ENCODE measurements at regions not wholly inside any gene's neighbourhood (a gene's known extent, or its start where the extent isn't known, plus 50 kb on each side); places are given as distances from the start of the nearest gene placed in this dataset.

- no peak overlapping the region for H3K4me3 ChIP-seq (ENCODE audit: low read depth in 1 of 2, low read length in 2 of 2)
- no peaks in the 10 kb centered on the region for H3K36me3 ChIP-seq (ENCODE audit: control insufficient read depth in 1 of 2, insufficient read depth in 2 of 2, low read length in 2 of 2)
- no peaks in the 10 kb centered on the region for H3K27me3 ChIP-seq (ENCODE audit: low read depth, low read length)
- no peaks in the 10 kb centered on the region for H3K9me3 ChIP-seq (ENCODE audit: control insufficient read depth in 1 of 2, low read length in 2 of 2)
- H3K27ac ChIP-seq (ENCODE audit: low read length) = no peak overlapping the region
- no peaks in the 10 kb centered on the region for H3K4me1 ChIP-seq (ENCODE audit: control insufficient read depth in 1 of 2, insufficient read depth in 2 of 2, low read length in 2 of 2)
Observed at GRCh38 chr3:76753599-76753998, 286.3 kb upstream of the ROBO2 start.

DNA sequence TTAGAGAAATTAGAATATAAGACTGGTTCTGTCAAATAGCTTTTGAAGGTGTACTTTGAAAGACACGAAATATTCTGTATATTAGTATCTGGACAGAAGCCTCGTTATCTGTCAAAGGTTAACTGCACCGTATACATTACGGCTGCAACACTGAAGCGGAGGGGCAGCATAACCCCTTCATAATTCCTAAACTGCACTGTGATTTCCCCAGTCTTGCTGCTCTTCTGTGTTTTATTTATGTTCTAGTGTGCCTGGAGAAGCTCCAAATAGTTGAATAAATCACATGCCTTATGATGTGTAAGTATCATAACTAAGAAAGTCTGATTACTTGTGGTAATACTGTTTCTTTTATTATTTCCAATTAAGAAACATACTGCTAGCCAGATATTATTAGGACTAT, 285.7 kb upstream of the ROBO2 start:
- Histone ChIP-seq H3K9me3 (ENCODE audit: control insufficient read depth in 1 of 2, low read length in 2 of 2) (no peaks in the 10 kb centered on the region), H3K4me3 (ENCODE audit: low read depth in 1 of 2, low read length in 2 of 2) (no peak overlapping the region), H3K4me1 (ENCODE audit: control insufficient read depth in 1 of 2, insufficient read depth in 2 of 2, low read length in 2 of 2) (no peaks in the 10 kb centered on the region), H3K36me3 (ENCODE audit: control insufficient read depth in 1 of 2, insufficient read depth in 2 of 2, low read length in 2 of 2) (no peaks in the 10 kb centered on the region), H3K27me3 (ENCODE audit: low read depth, low read length) (no peaks in the 10 kb centered on the region), H3K27ac (ENCODE audit: low read length) (no peak overlapping the region)

DNA sequence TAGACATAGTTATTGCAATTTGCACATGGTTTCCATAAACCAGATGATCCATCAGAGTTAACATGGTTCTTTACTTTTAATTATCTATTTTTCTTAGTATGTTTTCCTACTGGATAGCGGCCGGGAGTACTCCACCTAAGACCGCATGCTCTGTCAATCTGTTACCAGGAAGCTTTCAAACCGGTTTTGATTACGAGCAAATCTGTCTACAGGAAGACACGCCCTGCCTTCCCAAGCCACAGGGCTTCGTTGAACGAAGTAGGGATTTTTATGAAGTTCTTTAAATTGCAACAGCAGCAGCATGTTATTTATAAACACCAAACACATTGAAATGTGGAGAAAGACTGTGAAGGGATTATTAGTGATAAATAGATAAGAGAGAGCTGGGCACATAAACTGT, 283.3 kb upstream of the ROBO2 start:
- H3K27me3 ChIP-seq (ENCODE audit: low read depth, low read length) = no peaks in the 10 kb centered on the region
- H3K4me3 ChIP-seq (ENCODE audit: low read depth in 1 of 2, low read length in 2 of 2) = no peak overlapping the region
- no peaks in the 10 kb centered on the region for H3K36me3 ChIP-seq (ENCODE audit: control insufficient read depth in 1 of 2, insufficient read depth in 2 of 2, low read length in 2 of 2)
- H3K4me1 ChIP-seq (ENCODE audit: control insufficient read depth in 1 of 2, insufficient read depth in 2 of 2, low read length in 2 of 2) = no peaks in the 10 kb centered on the region
- H3K9me3 ChIP-seq (ENCODE audit: control insufficient read depth in 1 of 2, low read length in 2 of 2) = no peaks in the 10 kb centered on the region
- no peak overlapping the region for H3K27ac ChIP-seq (ENCODE audit: low read length)

- no peaks in the 10 kb centered on the region for H3K9me3 ChIP-seq (ENCODE audit: control insufficient read depth in 1 of 2, low read length in 2 of 2)
- H3K36me3 ChIP-seq (ENCODE audit: control insufficient read depth in 1 of 2, insufficient read depth in 2 of 2, low read length in 2 of 2) = no peaks in the 10 kb centered on the region
- H3K4me3 ChIP-seq (ENCODE audit: low read depth in 1 of 2, low read length in 2 of 2) = no peak overlapping the region
- H3K27ac ChIP-seq (ENCODE audit: low read length) = no peak overlapping the region
- H3K27me3 ChIP-seq (ENCODE audit: low read depth, low read length) = no peaks in the 10 kb centered on the region
- no peaks in the 10 kb centered on the region for H3K4me1 ChIP-seq (ENCODE audit: control insufficient read depth in 1 of 2, insufficient read depth in 2 of 2, low read length in 2 of 2)
Observed at GRCh38 chr3:76760336-76760735, 279.6 kb upstream of the ROBO2 start.

GRCh38 chr3:76765511-76765910, 274.4 kb upstream of the ROBO2 start:
- no peaks in the 10 kb centered on the region for H3K27me3 ChIP-seq (ENCODE audit: low read depth, low read length)
- no peaks in the 10 kb centered on the region for H3K9me3 ChIP-seq (ENCODE audit: control insufficient read depth in 1 of 2, low read length in 2 of 2)
- H3K27ac ChIP-seq (ENCODE audit: low read length) = no peak overlapping the region
- no peaks in the 10 kb centered on the region for H3K4me1 ChIP-seq (ENCODE audit: control insufficient read depth in 1 of 2, insufficient read depth in 2 of 2, low read length in 2 of 2)
- no peak overlapping the region for H3K4me3 ChIP-seq (ENCODE audit: low read depth in 1 of 2, low read length in 2 of 2)
- no peaks in the 10 kb centered on the region for H3K36me3 ChIP-seq (ENCODE audit: control insufficient read depth in 1 of 2, insufficient read depth in 2 of 2, low read length in 2 of 2)

GRCh38 chr3:76768912-76769311, 271.0 kb upstream of the ROBO2 start:
- H3K4me1 ChIP-seq (ENCODE audit: control insufficient read depth in 1 of 2, insufficient read depth in 2 of 2, low read length in 2 of 2) = no peaks in the 10 kb centered on the region
- H3K27ac ChIP-seq (ENCODE audit: low read length) = no peak overlapping the region
- no peaks in the 10 kb centered on the region for H3K9me3 ChIP-seq (ENCODE audit: control insufficient read depth in 1 of 2, low read length in 2 of 2)
- H3K4me3 ChIP-seq (ENCODE audit: low read depth in 1 of 2, low read length in 2 of 2) = no peak overlapping the region
- no peaks in the 10 kb centered on the region for H3K27me3 ChIP-seq (ENCODE audit: low read depth, low read length)
- no peaks in the 10 kb centered on the region for H3K36me3 ChIP-seq (ENCODE audit: control insufficient read depth in 1 of 2, insufficient read depth in 2 of 2, low read length in 2 of 2)

GRCh38 chr3:76776927-76777326, 263.0 kb upstream of the ROBO2 start:
- H3K27ac ChIP-seq (ENCODE audit: low read length) = no peak overlapping the region
- no peaks in the 10 kb centered on the region for H3K27me3 ChIP-seq (ENCODE audit: low read depth, low read length)
- no peaks in the 10 kb centered on the region for H3K36me3 ChIP-seq (ENCODE audit: control insufficient read depth in 1 of 2, insufficient read depth in 2 of 2, low read length in 2 of 2)
- H3K4me3 ChIP-seq (ENCODE audit: low read depth in 1 of 2, low read length in 2 of 2) = no peak overlapping the region
- H3K4me1 ChIP-seq (ENCODE audit: control insufficient read depth in 1 of 2, insufficient read depth in 2 of 2, low read length in 2 of 2) = no peaks in the 10 kb centered on the region
- no peaks in the 10 kb centered on the region for H3K9me3 ChIP-seq (ENCODE audit: control insufficient read depth in 1 of 2, low read length in 2 of 2)

GRCh38 chr3:76788206-76788605, 251.7 kb upstream of the ROBO2 start:
- Histone ChIP-seq H3K9me3 (ENCODE audit: control insufficient read depth in 1 of 2, low read length in 2 of 2) (peaks cover 5% of the 10 kb centered on the region in 2 donors), H3K4me3 (ENCODE audit: low read depth in 1 of 2, low read length in 2 of 2) (no peak overlapping the region), H3K36me3 (ENCODE audit: control insufficient read depth in 1 of 2, insufficient read depth in 2 of 2, low read length in 2 of 2) (no peaks in the 10 kb centered on the region), H3K27ac (ENCODE audit: low read length) (no peak overlapping the region), H3K4me1 (ENCODE audit: control insufficient read depth in 1 of 2, insufficient read depth in 2 of 2, low read length in 2 of 2) (no peaks in the 10 kb centered on the region), H3K27me3 (ENCODE audit: low read depth, low read length) (no peaks in the 10 kb centered on the region)

GRCh38 chr3:76789237-76789636, 250.7 kb upstream of the ROBO2 start:
- no peaks in the 10 kb centered on the region for H3K36me3 ChIP-seq (ENCODE audit: control insufficient read depth in 1 of 2, insufficient read depth in 2 of 2, low read length in 2 of 2)
- peaks cover 2% of the 10 kb centered on the region in 2 donors for H3K9me3 ChIP-seq (ENCODE audit: control insufficient read depth in 1 of 2, low read length in 2 of 2)
- H3K27me3 ChIP-seq (ENCODE audit: low read depth, low read length) = no peaks in the 10 kb centered on the region
- no peak overlapping the region for H3K27ac ChIP-seq (ENCODE audit: low read length)
- H3K4me3 ChIP-seq (ENCODE audit: low read depth in 1 of 2, low read length in 2 of 2) = no peak overlapping the region
- no peaks in the 10 kb centered on the region for H3K4me1 ChIP-seq (ENCODE audit: control insufficient read depth in 1 of 2, insufficient read depth in 2 of 2, low read length in 2 of 2)

GRCh38 chr3:76811418-76811817, 228.5 kb upstream of the ROBO2 start:
- no peaks in the 10 kb centered on the region for H3K9me3 ChIP-seq (ENCODE audit: control insufficient read depth in 1 of 2, low read length in 2 of 2)
- H3K4me1 ChIP-seq (ENCODE audit: control insufficient read depth in 1 of 2, insufficient read depth in 2 of 2, low read length in 2 of 2) = no peaks in the 10 kb centered on the region
- H3K4me3 ChIP-seq (ENCODE audit: low read depth in 1 of 2, low read length in 2 of 2) = no peak overlapping the region
- no peak overlapping the region for H3K27ac ChIP-seq (ENCODE audit: low read length)
- H3K27me3 ChIP-seq (ENCODE audit: low read depth, low read length) = no peaks in the 10 kb centered on the region
- no peaks in the 10 kb centered on the region for H3K36me3 ChIP-seq (ENCODE audit: control insufficient read depth in 1 of 2, insufficient read depth in 2 of 2, low read length in 2 of 2)

DNA sequence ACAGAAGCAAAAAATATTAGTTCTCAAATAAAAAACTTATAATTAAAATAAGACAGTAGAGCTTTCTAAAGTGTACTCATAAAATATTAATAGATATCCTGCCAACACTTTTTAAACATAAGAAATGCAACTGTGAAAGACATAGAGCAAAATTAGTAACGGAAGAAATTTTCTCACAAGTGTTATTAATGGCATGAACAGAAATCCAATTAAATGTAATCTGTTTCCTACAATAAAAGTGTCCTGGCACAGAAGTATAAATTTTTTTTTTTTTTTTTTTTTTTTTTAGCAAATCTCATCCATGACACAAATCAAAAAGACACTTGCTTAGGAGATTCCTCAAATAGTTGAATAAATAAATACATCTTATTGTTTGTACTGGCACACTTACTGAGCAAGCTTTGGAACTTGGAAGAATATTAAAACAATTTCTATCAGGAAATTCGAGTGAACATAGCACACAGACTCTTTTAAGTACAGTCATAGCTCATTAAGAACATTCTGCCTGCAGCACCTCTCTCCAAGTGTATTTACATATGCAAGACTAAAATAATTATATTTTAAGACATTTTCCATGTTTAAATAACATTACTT, 227.2 kb upstream of the ROBO2 start:
- H3K4me1 ChIP-seq (ENCODE audit: control insufficient read depth in 1 of 2, insufficient read depth in 2 of 2, low read length in 2 of 2) = no peaks in the 10 kb centered on the region
- no peak overlapping the region for H3K4me3 ChIP-seq (ENCODE audit: low read depth in 1 of 2, low read length in 2 of 2)
- no peaks in the 10 kb centered on the region for H3K36me3 ChIP-seq (ENCODE audit: control insufficient read depth in 1 of 2, insufficient read depth in 2 of 2, low read length in 2 of 2)
- no peaks in the 10 kb centered on the region for H3K9me3 ChIP-seq (ENCODE audit: control insufficient read depth in 1 of 2, low read length in 2 of 2)
- H3K27ac ChIP-seq (ENCODE audit: low read length) = no peak overlapping the region
- H3K27me3 ChIP-seq (ENCODE audit: low read depth, low read length) = no peaks in the 10 kb centered on the region

DNA sequence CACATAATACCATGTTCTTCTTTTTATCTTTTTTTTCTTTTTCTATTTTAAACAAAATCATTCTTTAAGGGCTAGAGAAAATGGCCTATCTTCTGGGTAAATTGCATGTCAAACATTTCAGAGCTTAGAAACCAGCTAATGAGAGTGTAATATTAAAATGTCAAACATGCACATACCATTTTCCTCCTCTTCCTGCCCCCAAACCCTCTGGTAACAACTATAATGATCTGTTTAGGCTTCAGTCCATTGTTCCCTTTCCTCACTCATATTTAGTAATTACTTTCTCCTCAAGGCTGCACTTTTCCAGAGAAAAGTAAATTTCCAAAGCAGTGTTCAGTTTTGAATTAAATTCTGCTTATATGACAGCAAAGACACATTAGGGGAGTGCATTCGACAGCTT, 224.3 kb upstream of the ROBO2 start:
- Histone ChIP-seq H3K4me1 (ENCODE audit: control insufficient read depth in 1 of 2, insufficient read depth in 2 of 2, low read length in 2 of 2) (no peaks in the 10 kb centered on the region), H3K9me3 (ENCODE audit: control insufficient read depth in 1 of 2, low read length in 2 of 2) (no peaks in the 10 kb centered on the region), H3K4me3 (ENCODE audit: low read depth in 1 of 2, low read length in 2 of 2) (no peak overlapping the region), H3K27ac (ENCODE audit: low read length) (no peak overlapping the region), H3K27me3 (ENCODE audit: low read depth, low read length) (no peaks in the 10 kb centered on the region), H3K36me3 (ENCODE audit: control insufficient read depth in 1 of 2, insufficient read depth in 2 of 2, low read length in 2 of 2) (no peaks in the 10 kb centered on the region)
